ENCODE measurements at regions not wholly inside any gene's neighbourhood (a gene's known extent, or its start where the extent isn't known, plus 50 kb on each side); places are given as distances from the start of the nearest gene placed in this dataset.

GRCh38 chr16:85316321-85316919 lies 204.1 kb upstream of the CIBAR2 start:
- no peak for TF ChIP-seq POLR2A (IDR thresholded peaks at IDR 0.05)
- TF ChIP-seq CTCF (IDR thresholded peaks at IDR 0.05) = peak; percentile 75 to 84 (median 78)
